GM23248 (cell line): ENCODE measurements at regions not wholly inside any gene's neighbourhood (a gene's known extent, or its start where the extent isn't known, plus 50 kb on each side); places are given as distances from the start of the nearest gene placed in this dataset.
A peak's percentile ranks its signal among the peaks of the same experiment; 100 is the strongest.

ENCODE experiments used
- DNase-seq: peaks from one replicate; pipeline ENCODE4 v3.0.0-alpha.2; 2015
- H2AFZ ChIP-seq: fragments of 200-600 bp; sonication (generic); 2 replicates; pipeline ENCODE4 v1.6.1; 2016; ENCODE audit warnings: antibody characterized with exemption
- H3F3A ChIP-seq: fragments of 200-600 bp; sonication (generic); 2 replicates; pipeline ENCODE4 v1.6.1; 2016; ENCODE audit warnings: mild to moderate bottlenecking, antibody characterized with exemption, mixed run types; ENCODE audit not compliant: insufficient read depth
- H3K27ac ChIP-seq: fragments of 200-600 bp; sonication (generic); 2 replicates; pipeline ENCODE4 v1.5.1; 2016; ENCODE audit warnings: mild to moderate bottlenecking
- H3K27me3 ChIP-seq: fragments of 200-600 bp; sonication (generic); replicated peaks from 2 replicates; pipeline ENCODE4 v1.6.1; 2016; ENCODE audit warnings: mild to moderate bottlenecking; ENCODE audit not compliant: insufficient read depth
- H3K36me3 ChIP-seq: fragments of 200-600 bp; sonication (generic); 2 replicates; pipeline ENCODE4 v1.6.1; 2016; ENCODE audit warnings: low read depth, mild to moderate bottlenecking
- H3K4me1 ChIP-seq: fragments of 200-600 bp; sonication (generic); 2 replicates; pipeline ENCODE4 v1.6.1; 2016; ENCODE audit warnings: mild to moderate bottlenecking; ENCODE audit not compliant: insufficient read depth
- H3K4me2 ChIP-seq: fragments of 200-600 bp; sonication (generic); one replicate; pipeline ENCODE4 v1.6.1; 2016; ENCODE audit warnings: mild to moderate bottlenecking; ENCODE audit not compliant: unreplicated experiment
- H3K4me3 ChIP-seq: fragments of 200-600 bp; sonication (generic); 2 replicates; pipeline ENCODE4 v1.5.1; 2016; ENCODE audit warnings: mild to moderate bottlenecking
- H3K79me2 ChIP-seq: fragments of 200-600 bp; sonication (generic); 2 replicates; pipeline ENCODE4 v1.6.1; 2016; ENCODE audit warnings: mild to moderate bottlenecking; ENCODE audit not compliant: insufficient read depth
- H3K9ac ChIP-seq: fragments of 200-600 bp; sonication (generic); 2 replicates; pipeline ENCODE4 v1.6.1; 2016; ENCODE audit warnings: mild to moderate bottlenecking
- H3K9me2 ChIP-seq: fragments of 200-600 bp; sonication (generic); 2 replicates; pipeline ENCODE4 v1.6.1; 2016; ENCODE audit warnings: mixed run types, mild to moderate bottlenecking, moderate library complexity; ENCODE audit not compliant: insufficient read depth
- H3K9me3 ChIP-seq: fragments of 200-600 bp; sonication (generic); one replicate; pipeline ENCODE4 v1.6.1; 2017; ENCODE audit warnings: low read depth
- H4K20me1 ChIP-seq: fragments of 200-600 bp; sonication (generic); 2 replicates; pipeline ENCODE4 v1.6.0; 2016; ENCODE audit not compliant: insufficient read depth
- EZH2 ChIP-seq: fragments of 200-600 bp; sonication (generic); IDR thresholded peaks from 2 replicates; pipeline ENCODE4 v1.6.1; 2018; ENCODE audit warnings: antibody characterized with exemption, mild to moderate bottlenecking; ENCODE audit not compliant: insufficient read depth, poor library complexity, severe bottlenecking
- EZH2phosphoT487 ChIP-seq: fragments of 200-600 bp; sonication (generic); IDR thresholded peaks from 2 replicates; pipeline ENCODE4 v1.6.1; 2018; ENCODE audit warnings: antibody characterized with exemption, moderate library complexity, mild to moderate bottlenecking, low read depth; ENCODE audit not compliant: insufficient read depth
- WGBS, 2 experiments: methylation state at CpG; one replicate each; pipeline ENCODE4 v1.1.6; 2015 to 2017; ENCODE audit warnings: low lambda C conversion rate in 2 of 2, low coverage in 1 of 2; ENCODE audit errors: missing lambda C conversion rate in 2 of 2; 5-methylcytosine and 5-hydroxymethylcytosine counted together
- in situ Hi-C: fragments of 300-500 bp; cut with MboI; formaldehyde crosslinking; loops from 2 replicates; pipeline ENCODE4 v1.15.0; 2020

DNA sequence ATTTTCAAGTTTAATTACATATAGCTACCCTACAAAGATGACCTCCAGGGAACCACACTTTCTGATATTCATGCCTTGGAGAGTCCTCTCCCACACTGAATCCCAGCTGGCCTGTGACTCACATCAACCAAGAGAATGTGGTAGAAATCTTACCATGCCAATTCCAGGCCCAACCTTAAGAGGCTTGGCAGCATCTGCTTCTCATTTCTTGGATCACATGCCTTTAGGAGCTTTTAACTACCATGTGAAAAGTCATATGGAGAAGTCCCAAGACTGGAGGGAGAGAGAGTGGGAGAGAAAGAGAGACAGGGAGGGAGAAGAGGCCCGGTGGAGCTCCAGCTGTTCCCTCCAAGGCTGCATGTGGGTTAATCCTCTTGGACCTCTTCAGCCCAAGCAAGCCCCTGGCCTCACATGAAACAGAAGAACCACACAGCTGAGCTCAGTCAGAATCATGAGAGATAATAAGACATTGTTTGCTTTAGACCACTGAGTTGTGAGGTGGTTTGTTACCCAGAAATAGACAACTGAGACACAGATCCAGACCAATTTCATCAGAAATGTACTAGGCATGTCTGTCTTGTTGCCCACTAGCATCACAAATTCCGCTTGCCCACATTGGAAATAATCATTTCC, 190.7 kb downstream of the MTCL1 start:
- H3K4me1 ChIP-seq: peaks cover 27% of the 10 kb centered on the region
- H3K27me3 ChIP-seq: no peaks in the 10 kb centered on the region
- no peak overlapping the region for H3K9ac ChIP-seq
- no peaks in the 10 kb centered on the region for H3K36me3 ChIP-seq
- H3K27ac ChIP-seq: peak overlapping the region; percentile 44
- no peak for TF ChIP-seq EZH2phosphoT487
- TF ChIP-seq EZH2: no peak
- H2AFZ ChIP-seq: no peak overlapping the region
- in situ Hi-C loops: no loop called here
- no peak overlapping the region for H3K4me3 ChIP-seq
- no peak overlapping the region for H3K4me2 ChIP-seq
- no peaks in the 10 kb centered on the region for H3K9me2 ChIP-seq
- DNase-seq: peak; percentile 88
- no peaks in the 10 kb centered on the region for H3K9me3 ChIP-seq
- H3F3A ChIP-seq: peaks cover 18% of the 10 kb centered on the region
- H3K79me2 ChIP-seq: no peaks in the 10 kb centered on the region
- no peaks in the 10 kb centered on the region for H4K20me1 ChIP-seq
- WGBS, 2 experiments: 45 to 47% methylated on average over 2 of the region's 2 CpGs

DNA sequence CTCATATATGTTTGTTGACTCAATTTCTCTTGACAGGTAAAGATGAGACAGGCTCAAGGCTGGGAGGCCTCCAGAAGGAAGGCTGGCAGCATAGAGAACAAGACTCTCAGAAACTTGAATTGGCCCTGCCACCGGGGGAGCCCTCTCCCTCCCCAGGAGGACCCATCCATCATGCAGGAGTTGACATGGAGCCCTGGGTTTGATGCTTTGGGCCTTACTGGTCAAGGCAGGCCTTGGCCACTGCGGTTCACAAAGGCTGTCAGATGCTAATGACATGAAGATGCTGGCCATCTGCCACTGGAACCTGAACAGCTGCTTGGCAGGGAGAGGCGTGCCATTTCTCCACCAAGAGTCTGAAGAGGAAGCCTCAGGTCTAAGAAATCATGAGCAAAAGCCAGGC, 193.6 kb downstream of the MTCL1 start:
- Histone ChIP-seq H2AFZ (no peak overlapping the region), H4K20me1 (no peaks in the 10 kb centered on the region), H3K4me1 (peaks cover 18% of the 10 kb centered on the region), H3K9me3 (no peaks in the 10 kb centered on the region), H3K36me3 (no peaks in the 10 kb centered on the region), H3K9ac (no peak overlapping the region), H3K9me2 (no peaks in the 10 kb centered on the region), H3K27me3 (no peaks in the 10 kb centered on the region), H3K4me3 (no peak overlapping the region), H3K79me2 (no peaks in the 10 kb centered on the region), H3F3A (peaks cover 7% of the 10 kb centered on the region; the same call in 1 of the 2 replicates), H3K27ac (no peak overlapping the region), H3K4me2 (no peak overlapping the region)
- no peak for DNase-seq
- WGBS, 2 experiments: 67 to 68% methylated on average over 3 of the region's 3 CpGs
- in situ Hi-C loops: no loop called here
- TF ChIP-seq EZH2 (no peak), EZH2phosphoT487 (no peak)

DNA sequence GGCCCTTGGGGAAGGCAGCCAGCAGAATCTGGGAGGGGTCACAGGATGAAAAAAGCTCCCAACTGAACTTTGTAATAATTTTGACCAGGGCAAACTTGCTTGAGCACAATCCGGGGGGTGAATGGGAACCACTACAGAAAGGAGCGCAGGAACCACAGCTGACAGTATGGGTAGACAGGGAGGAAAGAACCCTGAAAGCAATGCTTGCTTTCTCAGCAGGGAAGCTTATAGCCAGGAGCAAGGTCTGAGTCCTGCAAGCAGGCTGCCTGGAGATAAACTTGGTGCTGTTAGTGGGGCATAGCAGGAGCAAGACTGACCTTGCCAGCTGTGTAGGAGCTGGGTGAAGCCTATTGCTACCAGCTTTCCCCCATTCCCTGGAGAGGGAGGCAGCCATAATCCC, 195.2 kb downstream of the MTCL1 start:
- no peaks in the 10 kb centered on the region for H3K36me3 ChIP-seq
- H4K20me1 ChIP-seq: no peaks in the 10 kb centered on the region
- H3K4me1 ChIP-seq: peaks cover 3% of the 10 kb centered on the region; the same call in 1 of the 2 replicates
- H3K9ac ChIP-seq: no peak overlapping the region
- H3K9me2 ChIP-seq: no peaks in the 10 kb centered on the region
- H3K27me3 ChIP-seq: no peaks in the 10 kb centered on the region
- DNase-seq: no peak
- H3K79me2 ChIP-seq: no peaks in the 10 kb centered on the region
- H3K4me3 ChIP-seq: no peak overlapping the region
- TF ChIP-seq EZH2 (no peak), EZH2phosphoT487 (no peak)
- H3K27ac ChIP-seq: no peak overlapping the region
- in situ Hi-C loops: no loop called here
- H2AFZ ChIP-seq: no peak overlapping the region
- 91 to 98% methylated on average over 2 of the region's 2 CpGs for WGBS, 2 experiments
- peaks cover 7% of the 10 kb centered on the region; the same call in 1 of the 2 replicates for H3F3A ChIP-seq
- H3K4me2 ChIP-seq: no peak overlapping the region
- H3K9me3 ChIP-seq: no peaks in the 10 kb centered on the region

DNA sequence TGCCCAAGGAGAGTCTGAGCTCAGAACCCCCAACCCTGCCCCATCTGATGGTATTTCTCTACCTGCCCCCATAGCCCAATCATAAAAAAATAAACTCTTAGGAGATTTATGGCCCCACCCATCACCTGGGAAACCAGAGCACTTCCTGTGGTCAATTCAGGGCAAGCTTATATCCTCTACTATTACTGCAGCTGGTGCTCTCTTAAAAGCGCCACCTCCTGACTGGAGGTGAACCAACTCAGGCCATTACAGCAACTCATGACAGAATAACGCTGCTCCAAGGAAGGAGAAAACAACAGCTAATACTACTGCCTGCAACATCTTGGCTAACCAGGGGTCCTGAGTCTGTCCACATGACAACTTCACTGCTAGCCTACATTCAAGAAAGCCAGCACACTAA, 195.7 kb downstream of the MTCL1 start:
- H3K27me3 ChIP-seq: no peaks in the 10 kb centered on the region
- H3K4me2 ChIP-seq: no peak overlapping the region
- no peak for DNase-seq
- H3K79me2 ChIP-seq: no peaks in the 10 kb centered on the region
- no peak overlapping the region for H2AFZ ChIP-seq
- H3K4me3 ChIP-seq: no peak overlapping the region
- H4K20me1 ChIP-seq: no peaks in the 10 kb centered on the region
- in situ Hi-C loops: no loop called here
- no peak overlapping the region for H3K9ac ChIP-seq
- H3K27ac ChIP-seq: no peak overlapping the region
- peaks cover 6% of the 10 kb centered on the region; the same call in 1 of the 2 replicates for H3F3A ChIP-seq
- H3K9me3 ChIP-seq: no peaks in the 10 kb centered on the region
- H3K4me1 ChIP-seq: no peaks in the 10 kb centered on the region
- WGBS, 2 experiments: 79 to 93% methylated on average over 2 of the region's 2 CpGs
- H3K9me2 ChIP-seq: no peaks in the 10 kb centered on the region
- TF ChIP-seq EZH2phosphoT487 (no peak), EZH2 (no peak)
- H3K36me3 ChIP-seq: no peaks in the 10 kb centered on the region

DNA sequence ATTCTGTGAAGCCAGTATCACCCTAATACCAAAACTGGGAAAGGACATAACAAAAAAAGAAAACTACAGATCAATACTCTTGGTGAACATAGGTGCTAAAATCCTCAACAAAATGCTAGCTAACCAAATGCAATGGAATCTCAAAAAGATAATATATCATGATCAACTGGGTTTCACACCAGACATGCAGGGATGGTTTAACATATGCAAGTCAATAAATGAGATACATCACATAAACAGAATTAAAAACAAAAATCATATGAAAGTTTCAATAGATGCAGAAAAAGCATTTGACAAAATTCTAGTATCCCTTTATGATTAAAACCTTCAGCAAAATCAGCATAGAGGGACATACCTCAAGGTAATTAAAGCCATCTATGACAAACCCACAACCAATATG, 198.2 kb upstream of the NDUFV2 start:
- no peaks in the 10 kb centered on the region for H4K20me1 ChIP-seq
- H3K4me1 ChIP-seq: no peaks in the 10 kb centered on the region
- no peak overlapping the region for H3K27ac ChIP-seq
- DNase-seq: no peak
- no peaks in the 10 kb centered on the region for H3K27me3 ChIP-seq
- H3K9me2 ChIP-seq: no peaks in the 10 kb centered on the region
- in situ Hi-C loops: no loop called here
- no peak for TF ChIP-seq EZH2phosphoT487
- no peak for TF ChIP-seq EZH2
- no peak overlapping the region for H3K4me2 ChIP-seq
- no peaks in the 10 kb centered on the region for H3K36me3 ChIP-seq
- H3K9me3 ChIP-seq: no peaks in the 10 kb centered on the region
- H3F3A ChIP-seq: no peaks in the 10 kb centered on the region
- H3K9ac ChIP-seq: no peak overlapping the region
- H3K79me2 ChIP-seq: no peaks in the 10 kb centered on the region
- H3K4me3 ChIP-seq: no peak overlapping the region
- no peak overlapping the region for H2AFZ ChIP-seq
